GM12873 (cell line): ENCODE measurements at regions not wholly inside any gene's neighbourhood (a gene's known extent, or its start where the extent isn't known, plus 50 kb on each side); places are given as distances from the start of the nearest gene placed in this dataset.

Experiments used
- TF ChIP-seq, protein P1 (sequence below): IDR thresholded peaks from 2 replicates; pipeline ENCODE4 v1.5.1; 2012; ENCODE audit warnings: low read depth, mild to moderate bottlenecking, moderate library complexity, low read length, control low read depth; ENCODE audit not compliant: insufficient read depth; ENCODE audit errors: missing control alignments

DNA sequence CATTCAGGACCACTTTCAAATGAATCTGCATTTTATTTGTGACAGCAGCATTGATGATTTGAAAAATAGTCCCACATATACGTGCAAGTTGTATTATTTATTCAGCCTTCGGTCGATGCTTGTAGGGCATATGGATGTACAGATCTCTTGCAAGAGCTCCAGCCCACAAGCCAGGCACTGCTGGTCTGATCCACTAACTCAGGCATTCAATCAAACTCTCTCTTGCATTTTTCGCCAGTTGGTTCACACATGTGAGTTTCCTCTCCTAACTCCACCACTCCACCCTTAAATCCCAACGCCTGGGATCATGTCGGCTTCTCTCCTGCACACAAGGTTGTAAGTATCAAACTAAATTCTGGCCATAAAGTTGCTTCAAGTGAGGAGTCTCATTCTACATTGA is 318.7 kb downstream of the CYP26B1 start:
- TF ChIP-seq, protein P1, sequence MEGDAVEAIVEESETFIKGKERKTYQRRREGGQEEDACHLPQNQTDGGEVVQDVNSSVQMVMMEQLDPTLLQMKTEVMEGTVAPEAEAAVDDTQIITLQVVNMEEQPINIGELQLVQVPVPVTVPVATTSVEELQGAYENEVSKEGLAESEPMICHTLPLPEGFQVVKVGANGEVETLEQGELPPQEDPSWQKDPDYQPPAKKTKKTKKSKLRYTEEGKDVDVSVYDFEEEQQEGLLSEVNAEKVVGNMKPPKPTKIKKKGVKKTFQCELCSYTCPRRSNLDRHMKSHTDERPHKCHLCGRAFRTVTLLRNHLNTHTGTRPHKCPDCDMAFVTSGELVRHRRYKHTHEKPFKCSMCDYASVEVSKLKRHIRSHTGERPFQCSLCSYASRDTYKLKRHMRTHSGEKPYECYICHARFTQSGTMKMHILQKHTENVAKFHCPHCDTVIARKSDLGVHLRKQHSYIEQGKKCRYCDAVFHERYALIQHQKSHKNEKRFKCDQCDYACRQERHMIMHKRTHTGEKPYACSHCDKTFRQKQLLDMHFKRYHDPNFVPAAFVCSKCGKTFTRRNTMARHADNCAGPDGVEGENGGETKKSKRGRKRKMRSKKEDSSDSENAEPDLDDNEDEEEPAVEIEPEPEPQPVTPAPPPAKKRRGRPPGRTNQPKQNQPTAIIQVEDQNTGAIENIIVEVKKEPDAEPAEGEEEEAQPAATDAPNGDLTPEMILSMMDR: no peak

DNA sequence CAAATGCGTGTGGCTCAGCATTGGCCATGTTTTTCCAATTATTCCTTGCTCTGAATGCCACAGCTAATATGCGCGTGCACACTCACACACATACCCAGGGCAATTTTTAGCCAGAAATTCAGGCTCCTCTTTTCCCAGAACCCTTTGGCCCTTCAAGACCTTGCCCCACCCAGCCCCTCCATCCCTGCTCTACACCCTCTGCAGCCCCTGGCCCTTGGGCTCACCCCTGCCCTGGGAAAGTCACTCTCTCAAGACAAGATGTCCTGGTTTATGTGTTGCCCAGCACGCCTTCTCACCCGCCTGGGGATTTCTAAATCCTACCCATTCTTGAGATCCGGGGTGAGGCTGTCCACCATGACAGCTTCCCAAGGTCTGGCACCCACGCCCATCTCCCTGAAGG is 319.7 kb downstream of the CYP26B1 start:
- TF ChIP-seq, protein P1: no peak

DNA sequence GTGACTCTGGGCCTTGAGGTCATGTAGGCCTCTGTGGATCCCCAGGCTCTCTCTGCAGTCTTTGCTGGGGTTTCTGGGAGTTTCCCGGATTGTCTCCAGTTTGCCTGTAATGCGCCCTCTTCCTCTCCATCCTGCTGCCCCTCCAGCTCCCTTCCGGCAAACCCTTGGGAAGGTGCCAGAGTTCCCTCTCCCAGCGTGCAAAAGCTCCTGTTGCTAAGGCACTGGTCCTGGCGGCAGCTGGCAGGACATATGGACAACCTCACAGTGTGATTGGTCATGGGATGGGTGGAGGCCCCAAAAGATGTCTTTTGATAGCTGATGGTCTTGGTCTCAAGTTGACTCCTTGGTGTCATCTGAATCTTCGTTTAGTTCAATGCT is 320.1 kb downstream of the CYP26B1 start:
- TF ChIP-seq, protein P1: no peak

DNA sequence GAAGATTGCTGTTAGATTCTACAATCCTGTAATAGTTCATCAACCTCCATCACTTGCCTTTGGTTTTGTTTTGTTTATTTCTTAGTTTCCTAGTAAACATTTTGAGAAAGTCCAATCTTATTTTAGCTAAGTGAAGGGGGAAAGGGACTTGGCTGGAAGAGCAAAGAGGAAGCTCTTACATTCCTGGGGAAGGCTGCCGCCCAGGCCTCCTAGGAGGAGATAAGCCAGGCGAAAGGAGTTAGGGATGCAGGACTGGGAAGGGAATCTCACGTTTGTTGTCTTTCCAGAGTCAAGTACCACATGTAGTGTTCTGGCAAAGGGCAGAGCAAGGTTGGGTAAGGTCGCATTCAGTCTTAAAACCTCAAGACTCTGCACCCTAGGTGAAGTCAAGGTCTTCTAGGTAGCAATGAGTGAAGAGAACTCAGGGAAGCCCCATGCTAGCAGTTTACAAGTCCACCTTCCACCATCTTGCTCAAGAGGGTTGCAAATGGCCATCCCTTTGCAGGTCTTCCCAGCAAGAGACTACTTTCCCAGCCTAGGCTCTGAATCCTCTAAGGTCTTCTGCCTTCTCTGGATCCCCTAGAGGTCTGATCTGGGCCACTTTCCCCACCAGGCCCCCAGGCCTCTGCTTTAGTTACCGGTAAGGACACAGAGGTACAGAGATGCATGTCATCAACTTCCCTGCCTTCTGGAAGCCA is 320.7 kb downstream of the CYP26B1 start:
- TF ChIP-seq, protein P1: no peak

DNA sequence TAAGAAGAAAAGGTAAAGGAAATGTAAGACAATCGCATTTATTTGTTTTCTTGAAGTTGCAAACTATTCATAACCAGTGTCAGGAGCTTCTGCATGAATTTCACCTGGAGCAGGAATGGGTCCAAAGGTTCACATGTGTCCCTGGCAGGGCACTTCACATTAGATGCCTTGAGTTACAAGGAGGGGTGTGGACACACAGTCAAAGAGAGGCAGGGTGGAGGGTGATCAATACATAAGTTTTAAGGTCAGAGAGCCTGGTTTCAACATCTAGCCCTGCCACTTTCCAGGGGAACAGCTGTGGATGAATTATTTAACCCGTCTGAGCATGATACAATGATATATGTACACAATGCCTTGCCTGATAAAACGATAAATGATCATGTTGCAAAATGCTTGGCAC is 321.4 kb downstream of the CYP26B1 start:
- TF ChIP-seq, protein P1: no peak

DNA sequence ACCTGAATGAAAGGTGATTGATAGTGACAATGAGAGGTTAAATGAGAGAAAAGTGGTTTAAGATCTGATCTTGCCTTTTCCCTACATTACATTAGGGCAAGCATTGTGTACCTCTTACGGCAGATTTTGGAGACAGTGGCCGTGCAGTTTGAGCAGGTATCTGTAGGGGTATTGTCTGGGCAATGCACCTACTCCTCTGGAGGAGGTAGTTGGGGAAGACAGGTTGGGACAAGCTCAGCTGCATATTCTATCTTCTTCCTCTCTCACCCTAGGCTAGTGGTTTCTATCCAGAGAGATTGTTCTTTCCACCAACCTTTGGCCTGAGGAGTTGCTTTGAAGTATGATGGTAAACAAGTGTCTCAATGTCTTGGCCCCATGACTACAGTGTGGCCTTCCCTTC is 323.2 kb downstream of the CYP26B1 start:
- TF ChIP-seq, protein P1: no peak

DNA sequence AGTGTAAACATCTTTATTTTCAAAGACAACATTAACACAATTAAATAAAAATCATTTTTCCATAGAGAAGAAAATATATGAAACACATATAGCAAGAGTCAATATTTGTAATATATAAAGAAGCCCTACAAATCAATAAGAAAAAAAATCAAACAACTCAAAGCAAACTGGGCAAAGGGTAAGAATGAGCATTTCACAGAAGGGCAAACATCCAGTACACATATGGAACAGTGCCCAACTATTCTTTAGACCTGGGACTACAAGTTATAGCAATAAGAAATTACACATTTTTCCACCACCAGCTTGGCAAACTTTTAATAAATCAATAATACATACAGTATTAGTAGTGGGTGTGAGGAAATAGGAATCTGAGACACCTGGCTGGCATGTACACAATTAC is 324.1 kb downstream of the CYP26B1 start:
- TF ChIP-seq, protein P1: no peak
